Breast epithelium (tissue), 3 donors: ENCODE measurements at regions not wholly inside any gene's neighbourhood (a gene's known extent, or its start where the extent isn't known, plus 50 kb on each side); places are given as distances from the start of the nearest gene placed in this dataset.

Experiments
- CTCF ChIP-seq, 3 donors: fragments of 450-650 bp; IDR thresholded peaks; one replicate each; pipeline ENCODE4 v1.5.1; 2016 to 2017; ENCODE audit warnings: antibody characterized with exemption in 3 of 3, mild to moderate bottlenecking in 3 of 3, moderate library complexity in 3 of 3
- POLR2A ChIP-seq: fragments of 450-650 bp; IDR thresholded peaks from one replicate; pipeline ENCODE4 v1.6.1; 2016; ENCODE audit warnings: antibody characterized with exemption, mild to moderate bottlenecking, moderate library complexity

GRCh38 chr2:239693330-239693729 lies 292.5 kb upstream of the HDAC4 start:
- no peak for TF ChIP-seq POLR2A
- no peak for TF ChIP-seq CTCF (IDR thresholded peaks at IDR 0.05)
